GM20000 (cell line): ENCODE measurements at regions not wholly inside any gene's neighbourhood (a gene's known extent, or its start where the extent isn't known, plus 50 kb on each side); places are given as distances from the start of the nearest gene placed in this dataset.

Experiments used
- DNase-seq: peaks from one replicate; pipeline ENCODE4 v3.0.0; 2012; ENCODE audit warnings: low spot score
- CTCF ChIP-seq: IDR thresholded peaks from 2 replicates; pipeline ENCODE4 v1.5.1; 2012; ENCODE audit warnings: mild to moderate bottlenecking, control low read depth; ENCODE audit errors: extremely low read depth, missing control alignments

- no peak for DNase-seq
- no peak for TF ChIP-seq CTCF
These were observed 359.5 kb downstream of the DTWD2 start for GRCh38 chr5:118628660-118629354.

- TF ChIP-seq CTCF: no peak
- no peak for DNase-seq
These were observed 368.1 kb downstream of the DTWD2 start for GRCh38 chr5:118620233-118620632.

- DNase-seq: no peak
- TF ChIP-seq CTCF: no peak
These were observed 368.5 kb downstream of the DTWD2 start for GRCh38 chr5:118619823-118620222.

GRCh38 chr5:118616281-118616680 is 372.1 kb downstream of the DTWD2 start:
- no peak for TF ChIP-seq CTCF
- DNase-seq: no peak

- no peak for TF ChIP-seq CTCF
These were observed 373.5 kb downstream of the DTWD2 start for GRCh38 chr5:118614731-118615456.

GRCh38 chr5:118611332-118611945 is 376.9 kb downstream of the DTWD2 start:
- peak; percentile 22 for DNase-seq
- TF ChIP-seq CTCF: peak; percentile 29

More at GRCh38 chr5:118614731-118615456, 373.5 kb downstream of the DTWD2 start:
- DNase-seq: no peak

- TF ChIP-seq CTCF: no peak
- no peak for DNase-seq
These were observed 381.4 kb downstream of the DTWD2 start for GRCh38 chr5:118606940-118607339.
